Fibroblast of villous mesenchyme (primary cell): ENCODE measurements at regions not wholly inside any gene's neighbourhood (a gene's known extent, or its start where the extent isn't known, plus 50 kb on each side); places are given as distances from the start of the nearest gene placed in this dataset.
"Not testable (repeated sequence)": the region's sequence is repeated elsewhere in the genome, so short reads cannot be mapped to it uniquely, and the experiment has no call there.

Experiments
- DNase-seq: peaks from one replicate; pipeline ENCODE4 v3.0.0-alpha.2; 2010; ENCODE audit warnings: low read depth
- H3K4me3 ChIP-seq: 2 replicates; pipeline ENCODE4 v1.5.1; 2011; ENCODE audit warnings: low read depth, mild to moderate bottlenecking, low read length
- TF ChIP-seq, protein P1 (sequence below): IDR thresholded peaks from 2 replicates; pipeline ENCODE4 v1.5.1; 2012; ENCODE audit warnings: low read depth, mild to moderate bottlenecking, low read length; ENCODE audit not compliant: insufficient read depth

DNA sequence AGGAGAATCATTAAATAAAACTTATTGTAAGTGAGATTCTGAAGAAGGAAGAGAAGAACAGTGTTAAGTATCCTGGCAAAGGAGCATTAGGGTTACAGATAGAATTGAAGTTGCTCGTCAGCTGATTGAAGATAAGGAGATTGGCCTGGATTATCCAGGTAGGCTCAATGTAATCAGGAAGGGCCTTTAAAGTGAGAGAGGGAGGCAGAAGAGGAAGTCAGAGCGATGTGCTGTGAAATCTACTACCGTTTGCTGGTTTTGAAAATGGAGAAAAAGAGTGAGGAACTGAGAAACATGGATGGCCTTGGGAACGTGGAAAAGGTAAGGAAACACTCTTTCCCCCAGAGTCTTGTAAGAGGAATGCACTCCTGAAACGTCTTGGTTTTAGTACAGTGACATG is 245.7 kb downstream of the ANTXR2 start:
- TF ChIP-seq, protein P1, sequence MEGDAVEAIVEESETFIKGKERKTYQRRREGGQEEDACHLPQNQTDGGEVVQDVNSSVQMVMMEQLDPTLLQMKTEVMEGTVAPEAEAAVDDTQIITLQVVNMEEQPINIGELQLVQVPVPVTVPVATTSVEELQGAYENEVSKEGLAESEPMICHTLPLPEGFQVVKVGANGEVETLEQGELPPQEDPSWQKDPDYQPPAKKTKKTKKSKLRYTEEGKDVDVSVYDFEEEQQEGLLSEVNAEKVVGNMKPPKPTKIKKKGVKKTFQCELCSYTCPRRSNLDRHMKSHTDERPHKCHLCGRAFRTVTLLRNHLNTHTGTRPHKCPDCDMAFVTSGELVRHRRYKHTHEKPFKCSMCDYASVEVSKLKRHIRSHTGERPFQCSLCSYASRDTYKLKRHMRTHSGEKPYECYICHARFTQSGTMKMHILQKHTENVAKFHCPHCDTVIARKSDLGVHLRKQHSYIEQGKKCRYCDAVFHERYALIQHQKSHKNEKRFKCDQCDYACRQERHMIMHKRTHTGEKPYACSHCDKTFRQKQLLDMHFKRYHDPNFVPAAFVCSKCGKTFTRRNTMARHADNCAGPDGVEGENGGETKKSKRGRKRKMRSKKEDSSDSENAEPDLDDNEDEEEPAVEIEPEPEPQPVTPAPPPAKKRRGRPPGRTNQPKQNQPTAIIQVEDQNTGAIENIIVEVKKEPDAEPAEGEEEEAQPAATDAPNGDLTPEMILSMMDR = no peak
- H3K4me3 ChIP-seq = no peak overlapping the region
- DNase-seq = no peak

- H3K4me3 ChIP-seq = no peak overlapping the region
- DNase-seq = peak; percentile 27
- TF ChIP-seq, protein P1 = no peak
Measured at GRCh38 chr4:79823148-79823763, 249.8 kb downstream of the ANTXR2 start.

GRCh38 chr4:79820427-79820826 is 252.6 kb downstream of the ANTXR2 start:
- DNase-seq = no peak
- no peak overlapping the region for H3K4me3 ChIP-seq
- TF ChIP-seq, protein P1 = no peak

GRCh38 chr4:79807933-79808332 is 265.1 kb downstream of the ANTXR2 start:
- H3K4me3 ChIP-seq, DNase-seq: not testable (repeated sequence)

GRCh38 chr4:79798047-79798446 is 275.0 kb downstream of the ANTXR2 start:
- TF ChIP-seq, protein P1 = no peak
- no peak for DNase-seq

DNA sequence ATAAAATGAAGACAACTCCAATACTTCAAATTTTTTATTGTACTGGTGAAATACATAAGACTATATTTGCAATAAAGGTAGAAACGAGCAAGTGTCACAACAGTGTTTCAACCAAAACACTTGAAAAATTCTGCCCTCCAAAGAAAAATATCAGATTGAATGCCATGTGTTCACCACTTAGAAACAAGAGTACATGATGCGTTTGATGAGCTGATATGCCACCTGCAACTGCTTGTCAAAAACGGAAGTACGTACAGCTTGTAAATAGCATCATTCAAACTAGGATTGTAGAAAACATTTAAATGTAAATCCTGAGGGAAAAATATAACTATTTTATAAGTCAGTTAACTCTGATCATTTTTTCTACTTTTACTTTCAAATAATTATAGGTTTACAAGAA is 276.1 kb downstream of the ANTXR2 start:
- H3K4me3 ChIP-seq = no peak overlapping the region
- no peak for DNase-seq
- TF ChIP-seq, protein P1 = no peak

More at GRCh38 chr4:79798047-79798446, 275.0 kb downstream of the ANTXR2 start:
- no peak overlapping the region for H3K4me3 ChIP-seq

DNA sequence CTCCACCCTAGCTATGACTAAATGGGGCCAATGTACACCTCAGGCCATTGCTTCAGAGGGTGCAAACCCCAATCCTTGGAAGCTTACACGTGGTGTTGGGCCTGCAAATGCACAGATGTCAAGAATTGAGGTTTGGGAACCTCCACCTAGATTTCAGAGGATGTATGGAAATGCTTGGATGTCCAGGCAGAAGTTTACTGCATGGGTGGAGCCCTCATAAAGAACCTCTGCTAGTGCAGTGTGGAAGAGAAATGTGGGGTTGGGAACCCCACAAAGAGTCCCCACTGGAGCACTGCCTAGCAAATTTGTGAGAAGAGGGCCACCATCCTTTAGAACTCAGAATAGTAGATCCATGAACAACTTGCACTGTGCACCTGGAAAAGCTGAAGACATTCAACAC is 284.1 kb downstream of the ANTXR2 start:
- TF ChIP-seq, protein P1 = no peak
- H3K4me3 ChIP-seq = no peak overlapping the region
- no peak for DNase-seq
